Osteocyte (in vitro differentiated cells): ENCODE measurements at regions not wholly inside any gene's neighbourhood (a gene's known extent, or its start where the extent isn't known, plus 50 kb on each side); places are given as distances from the start of the nearest gene placed in this dataset.

Experiments used
- DNase-seq: peaks from one replicate; pipeline ENCODE4 v3.0.0; 2021; ENCODE audit warnings: mixed read lengths; ENCODE audit not compliant: unreplicated experiment; ENCODE audit errors: extremely low spot score
- H3K27ac Mint-ChIP-seq: one replicate; pipeline ENCODE4 v1.8.0; 2021; ENCODE audit warnings: mild to moderate bottlenecking, mixed read lengths; ENCODE audit not compliant: unreplicated experiment
- H3K27me3 Mint-ChIP-seq: one replicate; pipeline ENCODE4 v1.8.0; 2021; ENCODE audit warnings: mixed read lengths; ENCODE audit not compliant: unreplicated experiment
- H3K36me3 Mint-ChIP-seq: one replicate; pipeline ENCODE4 v1.8.0; 2021; ENCODE audit warnings: mixed read lengths; ENCODE audit not compliant: unreplicated experiment
- H3K4me1 Mint-ChIP-seq: one replicate; pipeline ENCODE4 v1.8.0; 2021; ENCODE audit warnings: mixed read lengths; ENCODE audit not compliant: unreplicated experiment
- H3K4me3 Mint-ChIP-seq: one replicate; pipeline ENCODE4 v1.8.0; 2021; ENCODE audit warnings: mild to moderate bottlenecking, moderate library complexity, mixed read lengths; ENCODE audit not compliant: unreplicated experiment
- H3K9me3 Mint-ChIP-seq: one replicate; pipeline ENCODE4 v1.8.0; 2021; ENCODE audit warnings: mixed read lengths; ENCODE audit not compliant: unreplicated experiment
- CTCF ChIP-seq: fragments of 200-600 bp; sonication (generic); IDR thresholded peaks from 2 replicates; pipeline ENCODE4 v1.5.0; 2021; ENCODE audit warnings: antibody characterized with exemption, mild to moderate bottlenecking, moderate library complexity

- Mint-ChIP-seq H3K36me3 (no peaks in the 10 kb centered on the region), H3K4me3 (no peak overlapping the region), H3K27ac (no peak overlapping the region), H3K27me3 (no peaks in the 10 kb centered on the region), H3K9me3 (peaks cover 15% of the 10 kb centered on the region), H3K4me1 (peaks cover 6% of the 10 kb centered on the region)
- no peak for DNase-seq
- no peak for TF ChIP-seq CTCF
Measured at GRCh38 chr6:51105357-51105756, 286.7 kb downstream of the TFAP2B start.

- TF ChIP-seq CTCF, result no peak
- Mint-ChIP-seq H3K27me3 (no peaks in the 10 kb centered on the region), H3K9me3 (peaks cover 15% of the 10 kb centered on the region), H3K4me3 (no peak overlapping the region), H3K36me3 (no peaks in the 10 kb centered on the region), H3K27ac (no peak overlapping the region), H3K4me1 (peaks cover 6% of the 10 kb centered on the region)
- DNase-seq, result no peak
Measured at GRCh38 chr6:51107769-51108203, 289.1 kb downstream of the TFAP2B start.

GRCh38 chr6:51108563-51109234, 290.0 kb downstream of the TFAP2B start:
- Mint-ChIP-seq H3K27me3 (no peaks in the 10 kb centered on the region), H3K36me3 (no peaks in the 10 kb centered on the region), H3K27ac (no peak overlapping the region), H3K4me1 (peaks cover 6% of the 10 kb centered on the region), H3K4me3 (no peak overlapping the region), H3K9me3 (peaks cover 15% of the 10 kb centered on the region)
- no peak for DNase-seq
- no peak for TF ChIP-seq CTCF

- Mint-ChIP-seq H3K4me1 (peaks cover 14% of the 10 kb centered on the region), H3K9me3 (no peaks in the 10 kb centered on the region), H3K27me3 (no peaks in the 10 kb centered on the region), H3K27ac (no peak overlapping the region), H3K36me3 (no peaks in the 10 kb centered on the region), H3K4me3 (no peak overlapping the region)
- TF ChIP-seq CTCF, result no peak
- DNase-seq, result no peak
Measured at GRCh38 chr6:51112731-51113130, 294.1 kb downstream of the TFAP2B start.

GRCh38 chr6:51116723-51117122, 298.1 kb downstream of the TFAP2B start:
- H3K9me3 Mint-ChIP-seq, result no peaks in the 10 kb centered on the region
- peak overlapping the region; percentile 9 for H3K27ac Mint-ChIP-seq
- no peak overlapping the region for H3K4me3 Mint-ChIP-seq

More at GRCh38 chr6:51116723-51117122, 298.1 kb downstream of the TFAP2B start:
- H3K4me1 Mint-ChIP-seq, result peaks cover 17% of the 10 kb centered on the region
- H3K27me3 Mint-ChIP-seq, result no peaks in the 10 kb centered on the region
- DNase-seq, result no peak
- no peaks in the 10 kb centered on the region for H3K36me3 Mint-ChIP-seq
- TF ChIP-seq CTCF, result no peak
